Endothelial cell of umbilical vein (primary cell): ENCODE measurements at regions not wholly inside any gene's neighbourhood (a gene's known extent, or its start where the extent isn't known, plus 50 kb on each side); places are given as distances from the start of the nearest gene placed in this dataset.

Experiments
- BruUV-seq: library from RNA; stranded (reverse); fragments of 400-500 nt; replicated peaks from 2 replicates; lab custom pipeline; 2021; lab: Mats Ljungman, UMichigan
- CTCF ChIA-PET: fragments of 300-600, 350-600 bp; sonication (Branson Sonifier 250); formaldehyde crosslinking; loops from one replicate; lab custom pipeline; 2021; ENCODE audit warnings: antibody characterized with exemption, inconsistent platforms; lab: Charles Lee
- POLR2A ChIA-PET: fragments of 300-600, 350-600 bp; sonication (Branson Sonifier 250); formaldehyde crosslinking; loops from one replicate; lab custom pipeline; 2021; ENCODE audit warnings: antibody characterized with exemption, inconsistent platforms; lab: Charles Lee
- DNase-seq: peaks from one replicate; pipeline ENCODE4 v3.0.0-alpha.2; 2011; ENCODE audit warnings: low read depth, low spot score
- FAIRE-seq: peaks from 2 replicates; lab custom pipeline; 2011; peaks lifted over from hg19 to GRCh38; lab: Jason Lieb, UNC
- H2AFZ ChIP-seq: 2 replicates; pipeline ENCODE4 v1.6.0; 2012; ENCODE audit warnings: low read depth, low read length, control low read depth, inconsistent platforms
- H3K27ac ChIP-seq: 2 replicates; pipeline ENCODE4 v1.5.1; 2011; ENCODE audit warnings: low read depth, mild to moderate bottlenecking, control low read depth, low read length, moderate library complexity; ENCODE audit not compliant: insufficient read depth
- H3K27me3 ChIP-seq, 2 experiments: 2 replicates each; pipeline versions ENCODE4 v1.6.0 to v1.6.1; 2011; ENCODE audit warnings: low read length in 2 of 2, mixed read lengths in 1 of 2; ENCODE audit not compliant: control insufficient read depth in 2 of 2, insufficient read depth in 2 of 2
- H3K36me3 ChIP-seq, 2 experiments: 2 replicates in 1 of 2; 3 replicates in 1 of 2; pipeline ENCODE4 v1.5.1; 2011; ENCODE audit warnings: low read length in 2 of 2, mild to moderate bottlenecking in 1 of 2, moderate library complexity in 1 of 2; ENCODE audit not compliant: control insufficient read depth in 2 of 2, insufficient read depth in 2 of 2; ENCODE audit errors: extremely low read depth in 1 of 2
- H3K4me1 ChIP-seq: 3 replicates; pipeline ENCODE4 v1.5.1; 2011; ENCODE audit warnings: mild to moderate bottlenecking, low read length; ENCODE audit not compliant: control insufficient read depth, insufficient read depth; ENCODE audit errors: extremely low read depth
- H3K4me2 ChIP-seq: 2 replicates; pipeline ENCODE4 v1.6.1; 2011; ENCODE audit warnings: low read length, control low read depth, mixed read lengths; ENCODE audit not compliant: insufficient read depth
- H3K4me3 ChIP-seq, 3 experiments: fragments of 200-600 bp in 1 of 3; sonication (generic), shearing (Covaris generic) in 1 of 3; replicated peaks in 1 of 3; 2 replicates each; pipeline ENCODE4 v1.5.1; 2011 to 2016; ENCODE audit warnings: control low read depth in 3 of 3, low read length in 3 of 3, mild to moderate bottlenecking in 2 of 3, inconsistent platforms in 1 of 3, low read depth in 1 of 3, moderate library complexity in 1 of 3; ENCODE audit not compliant: insufficient read depth in 1 of 3
- H3K79me2 ChIP-seq: 2 replicates; pipeline ENCODE4 v1.6.0; 2012; ENCODE audit warnings: low read length, inconsistent platforms; ENCODE audit not compliant: control insufficient read depth, insufficient read depth
- H3K9ac ChIP-seq: replicated peaks from 2 replicates; pipeline ENCODE3; 2011; ENCODE audit warnings: low read length, control low read depth; ENCODE audit not compliant: insufficient read depth; ENCODE audit errors: extremely low read depth
- H3K9me1 ChIP-seq: replicated peaks from 3 replicates; pipeline ENCODE4 v1.6.0; 2011; ENCODE audit warnings: mild to moderate bottlenecking, low read length; ENCODE audit not compliant: control insufficient read depth, insufficient read depth; ENCODE audit errors: extremely low read depth
- H3K9me3 ChIP-seq: replicated peaks from 2 replicates; pipeline ENCODE4 v1.5.1; 2012; ENCODE audit warnings: low read length, inconsistent platforms; ENCODE audit not compliant: control insufficient read depth, insufficient read depth
- H4K20me1 ChIP-seq: replicated peaks from 2 replicates; pipeline ENCODE3; 2011; ENCODE audit warnings: mild to moderate bottlenecking, low read length; ENCODE audit not compliant: control insufficient read depth, insufficient read depth; ENCODE audit errors: extremely low read depth
- EZH2 ChIP-seq: IDR thresholded peaks from 2 replicates; pipeline ENCODE4 v1.6.1; 2012; ENCODE audit warnings: borderline replicate concordance, low read depth, mild to moderate bottlenecking, moderate library complexity, low read length, inconsistent platforms; ENCODE audit not compliant: severe bottlenecking
- FOS ChIP-seq: IDR thresholded peaks from 2 replicates; pipeline ENCODE4 v1.6.1; 2011; ENCODE audit warnings: mild to moderate bottlenecking, low read length, moderate library complexity, borderline replicate concordance; ENCODE audit not compliant: insufficient read depth
- GATA2 ChIP-seq: IDR thresholded peaks from 2 replicates; pipeline ENCODE4 v1.7.0; 2011; ENCODE audit warnings: low read depth, mild to moderate bottlenecking, moderate library complexity, mixed read lengths, low read length; ENCODE audit not compliant: insufficient read length, insufficient read depth
- JUN ChIP-seq: IDR thresholded peaks from 2 replicates; pipeline ENCODE4 v1.6.1; 2011; ENCODE audit warnings: borderline replicate concordance, low read depth; ENCODE audit not compliant: insufficient read length, insufficient read depth
- MYC ChIP-seq: IDR thresholded peaks from one replicate; pipeline ENCODE4 v1.6.1; 2011; ENCODE audit warnings: mild to moderate bottlenecking, low read depth, low read length
- POLR2A ChIP-seq: IDR thresholded peaks from 2 replicates; pipeline ENCODE4 v1.6.1; 2012; ENCODE audit warnings: low read depth, mild to moderate bottlenecking, control low read depth, low read length
- POLR2AphosphoS5 ChIP-seq: IDR thresholded peaks from 2 replicates; pipeline ENCODE4 v1.6.1; 2012; ENCODE audit warnings: low read depth, mild to moderate bottlenecking, control low read depth, low read length, moderate library complexity; ENCODE audit not compliant: insufficient read depth
- dilution Hi-C: fragments of 300-500 bp; cut with MboI; formaldehyde crosslinking; loops from one replicate; pipeline ENCODE4 v1.15.0; 2019; ENCODE audit warnings: low sequenced_read_pairs; ENCODE audit not compliant: extremely low pct_ligation_motif_present
- intact Hi-C: fragments of 100-400 bp; cut with micrococcal nuclease; formaldehyde crosslinking; loops from one replicate; pipeline ENCODE4 v1.10.0; 2022
- TF ChIP-seq, protein P1 (sequence below): IDR thresholded peaks from 2 replicates; pipeline ENCODE4 v1.6.1; 2011; ENCODE audit not compliant: insufficient read depth, insufficient read length
- TF ChIP-seq, protein P2 (sequence below), 2 donors: IDR thresholded peaks; 1 replicate in 1 of 2; 2 replicates in 1 of 2; pipeline ENCODE4 v1.5.1; 2011; ENCODE audit warnings: low read length in 2 of 2, mild to moderate bottlenecking in 2 of 2, moderate library complexity in 2 of 2, control low read depth in 1 of 2, inconsistent platforms in 1 of 2, low read depth in 1 of 2; ENCODE audit not compliant: insufficient read depth in 1 of 2; ENCODE audit errors: extremely low read depth in 1 of 2

DNA sequence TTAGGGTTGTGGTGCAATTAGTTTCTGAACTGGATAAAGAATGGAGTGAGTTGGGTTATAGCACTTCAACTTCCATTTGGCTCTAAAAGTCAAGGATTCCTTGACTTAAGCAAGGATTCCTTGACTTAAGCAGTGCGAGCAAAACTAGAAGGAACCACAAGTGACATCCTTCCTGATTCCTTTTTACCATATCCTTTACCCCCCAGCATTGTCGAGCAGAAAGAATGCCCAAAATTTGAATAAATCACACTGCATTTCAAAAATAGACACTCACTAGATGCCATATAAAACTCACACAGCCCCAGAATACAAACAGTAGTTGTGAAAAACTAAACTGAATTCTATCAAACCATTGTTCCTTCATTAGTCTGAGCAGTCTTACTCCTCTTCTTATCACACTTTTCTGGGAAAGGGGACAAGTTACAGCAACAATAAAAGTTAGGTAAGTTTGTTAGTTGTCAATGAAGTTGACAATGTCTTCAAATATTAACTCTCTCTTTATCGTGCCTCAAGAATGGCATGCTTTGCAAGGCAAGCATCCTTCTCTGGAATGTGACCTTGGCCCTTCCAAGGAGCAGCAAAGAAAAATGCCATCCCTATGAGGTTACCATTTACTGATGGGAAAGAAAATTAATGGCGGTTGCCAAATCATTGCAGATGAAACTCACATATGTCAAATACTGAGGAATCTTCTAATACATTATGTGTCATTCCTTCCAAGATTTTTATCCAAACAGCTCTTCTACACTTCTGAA is 273.3 kb upstream of the ANKRD55 start:
- ChIA-PET CTCF (no interaction called here), POLR2A (no interaction called here)
- Histone ChIP-seq H3K4me2 (no peak overlapping the region), H4K20me1 (no peaks in the 10 kb centered on the region), H3K9ac (no peak overlapping the region), H3K79me2 (no peaks in the 10 kb centered on the region), H3K9me3 (no peaks in the 10 kb centered on the region), H3K9me1 (no peaks in the 10 kb centered on the region), H2AFZ (no peak overlapping the region), H3K27ac (no peak overlapping the region), H3K36me3 (no peaks in the 10 kb centered on the region), H3K4me3 (no peak overlapping the region), H3K4me1 (no peaks in the 10 kb centered on the region), H3K27me3 (peaks cover 0 to 6% of the 10 kb centered on the region in 2 experiments)
- no peak for TF ChIP-seq JUN
- no peak for TF ChIP-seq POLR2AphosphoS5
- no peak for TF ChIP-seq POLR2A
- no peak for TF ChIP-seq GATA2
- TF ChIP-seq EZH2 = no peak
- TF ChIP-seq, protein P1, sequence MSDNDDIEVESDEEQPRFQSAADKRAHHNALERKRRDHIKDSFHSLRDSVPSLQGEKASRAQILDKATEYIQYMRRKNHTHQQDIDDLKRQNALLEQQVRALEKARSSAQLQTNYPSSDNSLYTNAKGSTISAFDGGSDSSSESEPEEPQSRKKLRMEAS = no peak
- TF ChIP-seq MYC = no peak
- no peak for TF ChIP-seq FOS
- DNase-seq (no peak), FAIRE-seq (no peak)
- dilution Hi-C loops (no loop called here), intact Hi-C loops (no loop called here)
- no TSS peak for BruUV-seq

- no peak for FAIRE-seq
- POLR2A ChIA-PET = no interaction called here
- Histone ChIP-seq H3K27ac (no peak overlapping the region), H3K4me1 (no peaks in the 10 kb centered on the region), H3K79me2 (no peaks in the 10 kb centered on the region), H3K4me3 (no peak overlapping the region), H3K4me2 (no peak overlapping the region), H3K9ac (no peak overlapping the region), H3K36me3 (no peaks in the 10 kb centered on the region), H2AFZ (no peak overlapping the region), H4K20me1 (no peaks in the 10 kb centered on the region), H3K9me1 (no peaks in the 10 kb centered on the region), H3K9me3 (no peaks in the 10 kb centered on the region), H3K27me3 (peaks cover 0 to 6% of the 10 kb centered on the region in 2 experiments)
- CTCF ChIA-PET = no interaction called here
- no TSS peak for BruUV-seq
- intact Hi-C loops (no loop called here), dilution Hi-C loops (no loop called here)
- TF ChIP-seq GATA2 (no peak), POLR2A (no peak), JUN (no peak), EZH2 (no peak)
- TF ChIP-seq, protein P2, sequence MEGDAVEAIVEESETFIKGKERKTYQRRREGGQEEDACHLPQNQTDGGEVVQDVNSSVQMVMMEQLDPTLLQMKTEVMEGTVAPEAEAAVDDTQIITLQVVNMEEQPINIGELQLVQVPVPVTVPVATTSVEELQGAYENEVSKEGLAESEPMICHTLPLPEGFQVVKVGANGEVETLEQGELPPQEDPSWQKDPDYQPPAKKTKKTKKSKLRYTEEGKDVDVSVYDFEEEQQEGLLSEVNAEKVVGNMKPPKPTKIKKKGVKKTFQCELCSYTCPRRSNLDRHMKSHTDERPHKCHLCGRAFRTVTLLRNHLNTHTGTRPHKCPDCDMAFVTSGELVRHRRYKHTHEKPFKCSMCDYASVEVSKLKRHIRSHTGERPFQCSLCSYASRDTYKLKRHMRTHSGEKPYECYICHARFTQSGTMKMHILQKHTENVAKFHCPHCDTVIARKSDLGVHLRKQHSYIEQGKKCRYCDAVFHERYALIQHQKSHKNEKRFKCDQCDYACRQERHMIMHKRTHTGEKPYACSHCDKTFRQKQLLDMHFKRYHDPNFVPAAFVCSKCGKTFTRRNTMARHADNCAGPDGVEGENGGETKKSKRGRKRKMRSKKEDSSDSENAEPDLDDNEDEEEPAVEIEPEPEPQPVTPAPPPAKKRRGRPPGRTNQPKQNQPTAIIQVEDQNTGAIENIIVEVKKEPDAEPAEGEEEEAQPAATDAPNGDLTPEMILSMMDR (IDR thresholded peaks at IDR 0.05; ENCODE audit: extremely low read depth in 1 of 2, insufficient read depth in 1 of 2, low read depth in 1 of 2, low read length in 2 of 2) = no peak
- no peak for DNase-seq
These were observed 270.8 kb upstream of the ANKRD55 start for GRCh38 chr5:56503929-56504328.
